Ishikawa (cell line): ENCODE measurements at regions not wholly inside any gene's neighbourhood (a gene's known extent, or its start where the extent isn't known, plus 50 kb on each side); places are given as distances from the start of the nearest gene placed in this dataset.

ENCODE experiments used
- CEBPB ChIP-seq: IDR thresholded peaks from 2 replicates; pipeline ENCODE4 v1.6.1; 2012
- CREB1 ChIP-seq: IDR thresholded peaks from 2 replicates; pipeline ENCODE4 v1.6.1; 2012; ENCODE audit warnings: low read depth
- EGR1 ChIP-seq: IDR thresholded peaks from 2 replicates; pipeline ENCODE4 v1.6.1; 2012
- EP300 ChIP-seq: IDR thresholded peaks from 2 replicates; pipeline ENCODE4 v1.6.1; 2012; ENCODE audit warnings: borderline replicate concordance
- FOXM1 ChIP-seq: IDR thresholded peaks from 2 replicates; pipeline ENCODE4 v1.6.1; 2012; ENCODE audit warnings: low read depth, borderline replicate concordance
- NFIC ChIP-seq: IDR thresholded peaks from 2 replicates; pipeline ENCODE4 v1.6.1; 2012
- RAD21 ChIP-seq: IDR thresholded peaks from 2 replicates; pipeline ENCODE4 v1.6.1; 2012; ENCODE audit warnings: low read depth
- TAF1 ChIP-seq: IDR thresholded peaks from 2 replicates; pipeline ENCODE4 v1.6.1; 2012; ENCODE audit warnings: low read depth, mild to moderate bottlenecking
- TCF12 ChIP-seq: IDR thresholded peaks from 2 replicates; pipeline ENCODE4 v1.6.1; 2012; ENCODE audit warnings: low read depth
- TEAD4 ChIP-seq: IDR thresholded peaks from 2 replicates; pipeline ENCODE4 v1.6.1; 2012
- YY1 ChIP-seq: IDR thresholded peaks from 2 replicates; pipeline ENCODE4 v1.6.1; 2012; ENCODE audit warnings: low read depth
- ZBTB7A ChIP-seq: IDR thresholded peaks from 2 replicates; pipeline ENCODE4 v1.6.1; 2012; ENCODE audit warnings: low read depth
- TF ChIP-seq, protein P1 (sequence below): IDR thresholded peaks from 2 replicates; pipeline ENCODE4 v1.6.1; 2012; ENCODE audit warnings: low read depth, mild to moderate bottlenecking
- TF ChIP-seq, protein P2 (sequence below): IDR thresholded peaks from 2 replicates; pipeline ENCODE4 v1.6.1; 2012

GRCh38 chr21:40902299-40902698, 55.3 kb upstream of the DSCAM start:
- TF ChIP-seq ZBTB7A (no peak), TEAD4 (no peak), EGR1 (no peak), EP300 (no peak), CEBPB (no peak), YY1 (no peak), RAD21 (no peak), TAF1 (no peak), CREB1 (no peak), NFIC (no peak), FOXM1 (no peak), TCF12 (no peak)
- TF ChIP-seq, protein P1, sequence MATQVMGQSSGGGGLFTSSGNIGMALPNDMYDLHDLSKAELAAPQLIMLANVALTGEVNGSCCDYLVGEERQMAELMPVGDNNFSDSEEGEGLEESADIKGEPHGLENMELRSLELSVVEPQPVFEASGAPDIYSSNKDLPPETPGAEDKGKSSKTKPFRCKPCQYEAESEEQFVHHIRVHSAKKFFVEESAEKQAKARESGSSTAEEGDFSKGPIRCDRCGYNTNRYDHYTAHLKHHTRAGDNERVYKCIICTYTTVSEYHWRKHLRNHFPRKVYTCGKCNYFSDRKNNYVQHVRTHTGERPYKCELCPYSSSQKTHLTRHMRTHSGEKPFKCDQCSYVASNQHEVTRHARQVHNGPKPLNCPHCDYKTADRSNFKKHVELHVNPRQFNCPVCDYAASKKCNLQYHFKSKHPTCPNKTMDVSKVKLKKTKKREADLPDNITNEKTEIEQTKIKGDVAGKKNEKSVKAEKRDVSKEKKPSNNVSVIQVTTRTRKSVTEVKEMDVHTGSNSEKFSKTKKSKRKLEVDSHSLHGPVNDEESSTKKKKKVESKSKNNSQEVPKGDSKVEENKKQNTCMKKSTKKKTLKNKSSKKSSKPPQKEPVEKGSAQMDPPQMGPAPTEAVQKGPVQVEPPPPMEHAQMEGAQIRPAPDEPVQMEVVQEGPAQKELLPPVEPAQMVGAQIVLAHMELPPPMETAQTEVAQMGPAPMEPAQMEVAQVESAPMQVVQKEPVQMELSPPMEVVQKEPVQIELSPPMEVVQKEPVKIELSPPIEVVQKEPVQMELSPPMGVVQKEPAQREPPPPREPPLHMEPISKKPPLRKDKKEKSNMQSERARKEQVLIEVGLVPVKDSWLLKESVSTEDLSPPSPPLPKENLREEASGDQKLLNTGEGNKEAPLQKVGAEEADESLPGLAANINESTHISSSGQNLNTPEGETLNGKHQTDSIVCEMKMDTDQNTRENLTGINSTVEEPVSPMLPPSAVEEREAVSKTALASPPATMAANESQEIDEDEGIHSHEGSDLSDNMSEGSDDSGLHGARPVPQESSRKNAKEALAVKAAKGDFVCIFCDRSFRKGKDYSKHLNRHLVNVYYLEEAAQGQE = no peak
- TF ChIP-seq, protein P2, sequence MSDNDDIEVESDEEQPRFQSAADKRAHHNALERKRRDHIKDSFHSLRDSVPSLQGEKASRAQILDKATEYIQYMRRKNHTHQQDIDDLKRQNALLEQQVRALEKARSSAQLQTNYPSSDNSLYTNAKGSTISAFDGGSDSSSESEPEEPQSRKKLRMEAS = no peak
